GM19463 (cell line): ENCODE measurements at regions not wholly inside any gene's neighbourhood (a gene's known extent, or its start where the extent isn't known, plus 50 kb on each side); places are given as distances from the start of the nearest gene placed in this dataset.
"Not testable (repeated sequence)": the region's sequence is repeated elsewhere in the genome, so short reads cannot be mapped to it uniquely, and the experiment has no call there.

Experiments
- ATAC-seq: cut with Tn5 transposase; IDR thresholded peaks from one replicate; pipeline ENCODE4 v1.9.1; 2021; ENCODE audit warnings: mild to moderate bottlenecking, moderate library complexity; ENCODE audit not compliant: unreplicated experiment

DNA sequence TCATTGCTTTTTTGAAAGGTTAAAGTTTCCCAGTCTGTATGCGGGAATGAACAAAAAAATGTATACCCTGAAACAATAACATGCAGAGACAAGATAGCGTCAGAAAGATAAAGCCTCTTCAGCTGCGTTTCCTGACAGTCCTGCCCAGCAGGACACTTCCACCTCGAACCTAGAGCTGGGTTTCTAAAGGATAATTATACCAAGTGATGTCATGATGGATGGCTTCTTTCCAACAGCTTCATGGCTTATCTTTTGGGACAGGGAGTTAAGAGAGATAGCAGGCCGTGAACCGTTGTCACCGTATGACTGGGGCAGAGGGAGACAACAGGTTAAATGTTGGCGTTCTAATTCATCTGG lies 267.6 kb upstream of the SGK1 start:
- no peak for ATAC-seq

DNA sequence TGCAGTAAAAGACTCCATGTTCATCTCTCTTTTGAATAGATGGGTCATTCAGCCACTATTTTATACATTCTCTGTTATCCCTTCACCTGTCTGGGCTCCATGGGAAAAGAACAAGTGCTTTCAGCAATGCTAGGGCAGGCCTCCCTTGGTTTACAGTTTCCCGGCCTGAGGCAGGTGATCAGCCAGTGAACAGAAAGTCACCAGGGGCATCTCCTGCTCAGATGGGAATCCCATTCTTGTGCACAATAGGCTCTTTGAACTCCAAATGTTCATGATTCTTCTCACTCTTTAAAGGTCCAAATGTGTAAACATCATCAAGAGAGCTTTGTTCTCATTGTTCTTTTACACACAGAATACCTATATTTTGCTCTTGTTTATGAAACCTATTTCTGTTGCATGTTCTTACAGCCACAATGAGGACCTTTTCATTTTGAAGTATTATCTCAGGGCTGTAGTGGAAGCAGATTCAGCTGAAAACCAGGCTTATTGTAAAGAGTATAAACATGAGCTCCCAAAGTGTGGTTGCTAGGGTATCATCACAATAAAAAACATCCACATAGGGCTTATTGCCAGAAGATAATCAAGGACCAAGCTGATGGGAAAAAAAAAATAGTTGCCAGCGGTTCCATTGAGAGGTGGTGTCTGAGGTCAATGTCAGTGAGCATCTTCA lies 267.1 kb upstream of the SGK1 start:
- no peak for ATAC-seq

DNA sequence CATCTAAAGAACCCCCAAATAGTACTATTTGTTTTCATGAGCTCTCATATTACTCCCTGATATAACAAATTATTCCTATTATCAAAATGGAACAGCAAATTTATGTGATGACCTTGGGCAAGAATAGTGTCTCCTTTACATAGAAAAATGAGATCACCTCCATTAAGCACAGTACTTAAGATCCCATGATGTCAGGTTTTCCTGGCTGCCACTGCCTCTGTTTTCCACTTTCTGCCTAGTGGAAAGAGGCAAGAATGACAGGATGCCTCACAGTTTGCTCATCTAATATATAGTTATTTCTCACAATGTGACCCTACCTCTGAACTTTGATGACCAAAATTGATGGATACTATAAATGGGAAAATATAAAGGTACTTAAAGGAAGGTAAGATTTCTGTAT lies 260.1 kb upstream of the SGK1 start:
- no peak for ATAC-seq

DNA sequence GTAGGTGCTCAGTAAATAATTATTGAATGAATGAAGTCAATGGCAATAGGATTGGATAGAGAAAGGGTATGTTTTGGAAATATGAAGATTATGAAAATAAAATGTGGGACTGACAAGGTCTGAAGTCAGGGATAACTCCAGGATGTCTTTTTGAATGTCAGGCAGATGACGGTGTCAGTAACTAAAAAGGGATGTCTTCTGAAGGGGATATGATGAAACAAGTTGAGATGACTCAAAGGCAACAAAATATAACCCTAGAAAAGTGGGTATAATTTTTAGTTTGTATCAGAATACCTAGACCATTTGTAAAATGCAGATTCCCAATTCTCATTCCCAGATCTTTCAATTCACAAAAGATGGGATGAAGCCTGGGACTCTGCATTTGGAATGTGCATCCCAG lies 257.3 kb upstream of the SGK1 start:
- ATAC-seq = no peak

DNA sequence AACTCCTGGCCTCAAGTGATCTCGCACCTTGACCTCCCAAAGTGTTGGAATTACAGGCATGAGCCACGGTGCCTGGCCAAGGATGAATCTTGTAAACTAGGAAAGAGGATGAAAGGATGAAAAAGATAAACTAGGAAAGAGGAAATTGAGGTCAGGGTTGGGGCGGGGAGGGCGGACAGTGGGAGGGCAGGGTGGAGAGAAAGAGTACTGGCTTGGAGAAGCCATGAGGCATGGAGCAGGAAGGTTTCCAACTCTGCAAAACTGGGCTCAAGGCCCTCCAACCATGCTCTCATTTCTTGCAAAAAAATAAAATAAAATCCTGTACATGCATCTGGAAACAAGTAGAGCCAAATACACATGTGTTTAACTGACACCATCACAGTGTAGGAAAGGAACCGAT lies 256.6 kb upstream of the SGK1 start:
- ATAC-seq = no peak

DNA sequence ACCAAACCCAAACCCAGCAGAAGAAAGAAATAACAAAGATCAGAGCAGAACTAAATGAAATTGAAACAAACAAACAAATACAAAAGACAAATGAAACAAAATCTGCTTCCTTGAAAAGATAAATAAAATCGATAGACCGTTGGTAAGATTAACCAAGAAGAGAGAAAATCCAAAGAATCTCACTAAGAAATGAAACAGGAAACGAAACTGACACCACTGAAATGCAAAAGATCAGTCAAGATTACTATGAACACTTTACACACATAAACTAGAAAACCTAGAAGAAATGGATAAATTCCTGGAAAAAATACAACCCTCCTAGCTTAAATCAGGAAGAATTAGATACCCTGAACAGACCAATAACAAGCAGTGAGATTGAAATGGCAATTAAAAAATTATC lies 252.1 kb upstream of the SGK1 start:
- not testable (repeated sequence) for ATAC-seq

DNA sequence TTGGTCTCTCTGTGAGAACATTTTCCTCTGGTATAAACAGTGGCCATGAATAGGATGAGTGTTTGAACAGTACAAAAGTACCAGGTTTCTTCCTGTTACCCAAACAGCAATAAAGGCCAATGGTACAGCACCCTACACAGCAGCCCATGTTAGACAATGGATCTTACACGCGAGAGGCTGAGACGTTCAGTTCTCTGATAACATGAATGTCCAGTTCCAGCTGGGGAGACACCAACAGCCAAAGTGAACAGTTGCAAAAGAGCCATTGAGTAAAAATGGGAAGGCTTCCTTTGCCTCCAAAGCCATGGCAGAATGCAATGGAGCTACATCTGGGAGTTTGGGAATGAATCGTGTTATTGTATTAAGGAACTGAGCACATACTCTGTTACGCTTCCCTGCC lies 246.8 kb upstream of the SGK1 start:
- ATAC-seq = no peak

DNA sequence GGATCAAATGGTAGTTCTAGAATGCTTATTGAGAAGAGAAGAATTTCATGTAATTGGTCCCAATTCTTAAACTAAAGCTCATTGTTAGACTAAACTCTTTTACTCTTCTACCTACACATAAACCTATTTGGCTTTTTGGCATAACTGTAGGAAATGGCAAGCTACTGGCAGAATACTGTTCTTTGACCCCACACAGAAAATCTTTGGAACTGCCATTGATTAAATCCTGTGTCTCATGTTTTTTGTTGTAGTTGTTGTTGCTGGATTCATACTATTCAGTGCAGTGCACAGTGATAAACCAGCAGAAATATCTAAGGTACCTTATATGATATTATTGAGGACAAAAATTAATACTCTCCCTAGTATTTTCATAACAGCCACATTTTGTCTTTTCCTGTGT lies 242.1 kb upstream of the SGK1 start:
- ATAC-seq = no peak

DNA sequence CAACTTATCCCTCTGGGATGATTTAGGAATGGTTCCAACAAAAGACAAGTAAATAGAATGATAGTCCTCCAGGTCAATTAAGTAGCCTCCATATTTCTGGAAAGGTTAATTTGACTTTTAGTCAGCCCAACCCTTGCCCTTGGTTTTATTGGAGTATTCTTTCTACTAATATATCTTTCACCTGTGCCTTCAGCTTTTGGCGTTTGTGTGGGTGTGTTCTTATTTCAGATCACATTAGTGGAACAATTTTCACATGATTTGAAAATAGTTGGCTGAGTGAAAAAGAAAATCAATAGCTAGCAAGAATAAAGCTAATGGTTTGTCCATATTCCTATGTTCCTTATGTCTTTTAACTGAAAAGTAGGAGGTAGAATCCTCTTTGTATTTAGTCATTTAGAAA lies 239.6 kb upstream of the SGK1 start:
- ATAC-seq = no peak

DNA sequence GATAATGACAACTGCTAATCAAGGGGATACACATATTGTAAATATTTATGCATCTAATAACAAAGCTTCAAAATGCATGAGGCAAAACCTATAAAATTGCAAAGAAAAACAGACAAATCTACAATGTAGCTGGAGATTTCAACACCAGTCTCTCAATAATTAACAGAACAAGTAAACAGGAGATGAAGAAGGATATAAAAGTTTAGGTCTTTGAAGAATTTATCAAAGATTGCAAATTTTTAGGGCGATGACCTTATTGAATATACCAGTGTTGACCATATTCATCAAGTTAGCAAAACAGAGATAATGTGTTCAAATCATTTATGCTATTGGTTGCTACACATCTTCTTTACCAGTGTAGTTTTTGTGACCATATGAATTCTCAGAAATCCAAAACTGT lies 237.8 kb upstream of the SGK1 start:
- no peak for ATAC-seq

DNA sequence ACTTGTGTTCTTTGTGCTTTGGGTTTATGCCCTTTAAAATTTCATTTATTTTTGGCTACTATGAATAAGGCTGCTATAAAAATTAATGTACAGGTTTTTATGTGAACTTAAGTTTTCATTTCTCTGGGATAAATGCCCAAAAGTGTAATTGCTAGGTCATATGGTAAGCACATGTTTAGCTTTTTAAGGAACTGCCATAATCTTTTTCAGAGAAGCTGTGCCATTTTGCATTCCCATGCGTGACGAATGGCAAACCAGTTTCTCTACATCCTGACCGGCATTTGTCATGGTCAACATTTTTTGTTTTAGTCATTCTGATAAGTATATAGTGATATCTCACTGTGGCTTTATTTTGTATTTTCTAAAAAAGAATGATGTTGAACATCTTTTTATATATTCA lies 236.0 kb upstream of the SGK1 start:
- no peak for ATAC-seq

DNA sequence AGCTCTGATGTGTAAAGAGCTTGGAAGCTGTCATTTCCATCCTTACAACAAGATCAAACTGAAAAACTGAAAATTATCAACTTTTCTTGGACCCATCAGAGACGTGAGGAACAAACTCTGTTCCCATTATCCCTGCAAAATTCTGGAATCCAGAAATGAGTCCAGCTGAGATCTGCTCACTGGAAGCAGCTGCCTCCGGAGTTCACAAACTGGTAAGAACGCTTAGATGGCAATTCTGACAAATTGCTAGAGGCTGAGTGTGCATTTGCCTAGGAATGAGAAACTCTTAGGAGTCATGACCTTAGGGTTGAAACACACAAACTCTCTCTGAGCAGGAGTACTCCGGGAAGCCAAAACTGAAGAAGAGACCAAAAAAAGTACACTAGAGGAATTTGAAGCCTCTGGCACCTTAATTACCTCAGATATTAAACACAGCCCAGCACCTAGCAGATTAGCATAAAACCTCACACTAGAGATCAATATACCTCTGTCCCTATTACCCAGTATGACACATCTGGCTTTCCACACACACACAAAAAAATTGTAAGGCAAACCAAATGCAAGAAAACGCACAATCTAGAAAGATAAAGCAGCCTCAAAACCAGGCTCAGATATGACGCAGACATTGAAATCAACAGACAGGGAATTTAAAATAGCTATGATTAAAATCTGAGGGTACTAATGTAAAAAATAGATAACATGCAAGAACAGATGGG lies 233.5 kb upstream of the SGK1 start:
- ATAC-seq = no peak

DNA sequence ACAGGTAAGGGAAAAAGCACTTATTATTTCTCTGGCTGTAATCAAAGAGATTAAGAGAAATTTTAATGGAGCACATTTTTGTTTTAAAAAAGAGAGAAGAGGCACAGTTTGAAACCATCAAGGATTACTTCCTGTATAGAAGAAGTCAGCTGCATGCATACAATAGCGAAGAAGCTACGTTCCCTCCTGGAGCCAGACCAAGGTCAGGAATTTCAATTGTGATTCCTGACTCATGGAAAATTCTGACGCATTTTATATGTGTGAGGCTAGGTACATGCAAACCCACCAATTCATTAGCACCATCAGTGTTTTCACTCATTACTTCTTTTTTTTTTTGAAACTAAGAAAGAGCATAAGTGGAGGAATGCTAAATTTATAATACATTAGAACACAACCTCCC lies 232.7 kb upstream of the SGK1 start:
- ATAC-seq = no peak

DNA sequence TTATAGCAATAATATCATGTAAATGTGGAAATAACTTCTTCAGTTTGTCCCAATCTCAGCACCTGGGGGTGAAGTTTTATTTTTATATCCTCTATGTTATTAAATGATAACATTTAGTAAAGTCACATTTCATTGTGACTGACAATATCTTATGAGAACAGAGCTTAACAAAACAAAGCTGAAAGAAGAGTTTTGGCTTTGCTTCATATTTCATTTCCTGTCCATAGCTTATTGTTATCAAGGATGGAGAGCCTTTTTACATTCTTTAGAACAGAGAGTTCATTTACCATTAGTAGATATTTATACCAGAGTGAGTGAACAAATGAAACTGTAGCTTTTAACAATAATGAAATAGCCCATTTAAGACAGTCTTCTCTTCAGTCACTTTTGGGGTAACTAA lies 231.9 kb upstream of the SGK1 start:
- ATAC-seq = no peak

DNA sequence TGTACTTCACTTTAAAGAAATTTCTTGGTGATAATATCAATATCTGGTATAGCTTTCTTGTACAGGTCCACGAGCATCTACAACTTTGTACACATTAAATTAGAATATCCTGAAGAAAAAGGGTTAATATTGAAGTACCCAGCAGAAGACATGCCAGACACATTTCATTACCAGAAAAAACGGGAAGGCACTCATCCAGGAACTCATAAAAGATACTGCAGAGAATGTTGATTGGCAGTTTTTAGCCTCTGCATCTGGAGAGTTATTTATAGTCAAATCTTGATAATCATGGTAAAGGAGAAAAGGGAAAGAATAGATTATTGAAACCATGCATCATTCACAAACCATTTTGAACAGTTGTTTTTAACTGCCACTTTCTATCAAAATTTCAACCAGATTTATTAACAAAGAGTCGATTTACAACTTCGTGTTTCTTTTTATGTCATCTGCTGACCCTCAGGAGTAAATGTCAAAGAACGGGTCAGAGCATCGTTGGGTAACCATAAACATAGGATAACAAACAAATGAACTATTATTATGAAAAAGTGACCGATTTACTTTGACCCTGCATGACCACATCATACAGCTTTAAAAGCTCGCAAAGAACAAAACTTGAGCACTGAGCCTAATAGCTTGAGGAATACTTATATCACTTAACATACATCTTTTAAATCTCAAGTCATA lies 229.2 kb upstream of the SGK1 start:
- no peak for ATAC-seq

DNA sequence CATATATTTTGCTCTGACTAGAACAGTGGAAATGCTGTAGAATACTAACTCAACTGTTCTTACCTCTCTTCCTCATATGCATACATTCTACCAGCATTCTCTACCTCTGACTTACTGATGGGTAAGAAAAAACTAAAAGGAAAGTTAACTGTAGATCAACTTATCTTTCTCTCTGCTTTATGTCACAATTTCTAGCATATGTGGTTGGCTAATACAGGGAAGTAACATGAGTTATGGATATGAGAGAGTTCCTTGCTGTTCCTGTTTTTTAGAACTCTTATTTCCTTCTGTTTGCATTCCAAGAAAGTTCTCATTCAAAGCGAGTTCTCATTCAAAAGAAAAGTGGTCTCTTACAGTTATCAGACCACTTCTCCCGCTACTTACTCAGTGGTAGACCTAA lies 226.8 kb upstream of the SGK1 start:
- ATAC-seq = no peak

DNA sequence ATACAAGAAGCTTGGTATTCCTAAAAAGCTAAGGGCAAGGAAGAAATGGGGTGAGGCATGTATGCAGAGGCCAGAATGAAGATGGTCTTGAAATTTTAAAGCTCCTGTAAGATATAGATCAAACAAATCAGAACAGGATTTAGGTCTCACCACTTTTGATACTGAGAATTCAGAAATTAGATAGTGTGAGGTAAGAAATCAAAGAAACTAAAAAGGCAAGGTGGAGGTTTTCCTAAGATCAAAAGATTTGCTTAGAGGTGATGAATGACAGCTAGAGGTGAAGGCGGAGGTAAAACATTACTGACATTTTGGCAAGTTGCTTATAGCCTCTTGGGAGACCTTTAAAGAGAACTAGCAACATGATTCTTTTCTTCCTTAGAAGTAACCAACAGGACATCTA lies 225.2 kb upstream of the SGK1 start:
- no peak for ATAC-seq

DNA sequence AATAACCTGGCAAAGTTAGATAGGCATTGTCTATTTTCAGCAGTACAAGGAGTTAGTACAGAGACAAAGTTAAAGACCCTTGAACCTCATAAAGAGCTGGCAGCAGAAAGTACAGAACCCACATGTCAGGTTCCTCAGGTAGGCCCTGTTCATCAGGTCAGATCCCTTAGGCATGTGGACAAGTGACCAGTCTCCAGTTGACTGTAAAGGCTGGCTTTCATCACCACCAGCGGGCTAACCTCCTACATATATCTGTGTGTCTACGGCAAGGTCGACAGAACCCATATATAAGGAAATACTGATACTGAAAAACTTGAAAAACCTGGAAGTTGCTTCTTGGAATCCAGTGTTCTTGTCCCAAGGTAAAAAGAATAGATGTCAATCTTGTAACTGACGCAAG lies 223.1 kb upstream of the SGK1 start:
- no peak for ATAC-seq

DNA sequence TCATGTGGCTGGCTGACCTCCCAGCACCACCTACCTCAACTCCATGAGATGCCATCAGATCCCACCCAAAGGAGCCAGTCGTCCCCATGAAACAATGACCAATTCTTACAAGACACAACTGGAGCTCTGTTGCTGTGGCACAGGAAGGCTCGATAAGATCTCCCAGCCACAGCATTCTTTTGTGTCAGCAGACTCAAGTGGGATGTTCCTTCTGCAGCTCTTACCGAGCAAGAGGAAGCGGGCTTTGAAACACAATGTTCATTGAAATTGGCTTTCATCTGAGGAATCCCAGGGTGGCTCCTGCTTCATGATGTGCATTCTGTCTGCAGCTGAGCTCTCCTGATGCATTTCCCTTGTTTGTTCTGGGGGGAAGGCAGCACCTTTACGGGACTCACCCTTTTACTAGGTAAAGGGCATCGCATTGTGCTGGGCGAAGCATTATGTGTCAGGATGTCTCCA lies 222.0 kb upstream of the SGK1 start:
- ATAC-seq = no peak

DNA sequence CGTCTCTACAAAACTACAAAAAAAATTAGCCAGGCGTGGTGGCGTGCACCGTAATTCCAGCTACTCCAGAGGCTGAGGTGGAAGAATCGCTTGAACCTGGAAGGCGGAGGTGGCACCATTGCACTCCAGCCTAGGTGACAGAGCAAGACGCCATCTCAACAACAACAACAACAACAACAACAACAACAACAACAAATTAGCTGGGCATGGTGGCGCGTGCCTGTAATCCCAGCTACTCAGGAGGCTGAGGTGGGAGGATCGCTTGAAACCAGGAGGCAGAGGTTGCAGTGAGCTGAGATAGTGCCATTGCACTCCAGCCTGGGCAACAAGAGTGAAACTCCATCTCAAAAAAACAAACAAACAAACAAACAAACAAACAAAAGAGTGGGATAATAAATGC lies 219.9 kb upstream of the SGK1 start:
- not testable (repeated sequence) for ATAC-seq

DNA sequence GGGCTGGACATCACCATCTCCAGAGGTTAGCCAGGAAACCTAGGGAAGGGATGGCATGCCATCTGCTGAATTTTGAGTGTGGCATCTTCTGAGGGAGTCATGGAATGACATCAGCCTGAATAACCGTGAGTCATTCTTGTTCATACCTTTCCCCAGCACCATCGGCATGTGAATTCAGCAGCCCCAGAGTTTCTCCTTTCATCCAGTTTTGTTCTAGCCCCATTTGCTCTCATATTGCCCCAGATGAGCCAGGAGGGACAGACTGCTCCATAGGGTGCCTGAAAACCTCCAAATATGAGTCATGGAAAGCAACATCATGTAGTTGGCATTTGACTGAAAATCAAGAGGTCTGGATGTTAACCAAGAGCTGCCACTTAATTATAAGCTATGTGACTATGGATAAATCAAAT lies 219.2 kb upstream of the SGK1 start:
- ATAC-seq = no peak

DNA sequence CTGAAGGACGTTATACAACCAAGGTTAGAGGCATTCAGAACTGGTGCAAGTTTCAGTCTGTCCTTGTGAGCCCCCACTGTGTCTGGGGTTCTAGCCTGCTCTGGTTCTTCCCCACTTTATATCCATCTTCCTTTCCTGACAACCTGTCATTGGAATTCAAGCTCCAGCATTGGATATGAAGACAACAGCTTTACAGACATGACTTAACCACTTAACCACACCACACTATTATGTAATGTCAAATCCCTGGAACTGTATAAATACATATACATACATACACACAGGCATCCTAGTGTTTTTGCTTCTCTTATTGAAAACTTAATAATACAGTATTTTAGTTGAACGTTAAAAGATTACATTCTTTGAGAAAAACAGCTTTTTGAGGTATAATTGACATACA lies 217.9 kb upstream of the SGK1 start:
- ATAC-seq = no peak
